RWPE1 (cell line): ENCODE measurements at regions not wholly inside any gene's neighbourhood (a gene's known extent, or its start where the extent isn't known, plus 50 kb on each side); places are given as distances from the start of the nearest gene placed in this dataset.
"Not testable (repeated sequence)": the region's sequence is repeated elsewhere in the genome, so short reads cannot be mapped to it uniquely, and the experiment has no call there.

ENCODE experiments used
- CTCF ChIA-PET: fragments of 350-600 bp; sonication (Branson Sonifier 250); formaldehyde crosslinking; extraction: SDS; loops from one replicate; lab custom pipeline; 2021; lab: Yijun Ruan, JAX
- POLR2A ChIA-PET: fragments of 400-600 bp; formaldehyde crosslinking; extraction: SDS; loops from one replicate; lab custom pipeline; 2020; ENCODE audit warnings: antibody characterized with exemption; ENCODE audit not compliant: low non-redundant PET; lab: Yijun Ruan, JAX
- DNase-seq: peaks from one replicate; pipeline ENCODE4 v3.0.0; 2012; ENCODE audit warnings: low spot score
- H3K27ac ChIP-seq: fragments of 450-650 bp; 2 replicates; pipeline ENCODE4 v1.5.1; 2017
- TF ChIP-seq, protein P1 (sequence below): fragments of 450-650 bp; conservative IDR thresholded peaks from 2 replicates; pipeline ENCODE4 v1.5.1; 2017; ENCODE audit warnings: low read depth, mild to moderate bottlenecking

DNA sequence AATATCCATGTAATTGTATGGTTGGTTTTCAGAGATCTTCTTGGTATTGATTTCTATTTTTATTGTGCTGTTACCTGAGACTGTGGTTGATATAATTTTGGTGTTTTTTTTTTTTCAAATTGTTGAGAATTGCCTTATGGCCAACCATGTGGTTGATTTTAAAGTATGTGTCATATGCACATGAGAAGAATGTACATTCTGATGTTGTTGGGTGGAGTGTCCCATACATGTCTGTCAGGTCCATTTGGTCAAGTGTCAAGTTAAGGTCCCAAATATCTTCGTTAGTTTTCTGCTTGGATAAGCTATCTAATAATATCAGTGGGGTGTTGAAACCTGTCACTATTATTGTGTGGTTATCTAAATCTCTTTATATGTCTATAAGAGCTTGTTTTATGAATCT, 160.0 kb upstream of the ITGA1 start:
- H3K27ac ChIP-seq = no peak overlapping the region
- ChIA-PET CTCF (interaction anchor here (0.7 kb wide), 1 partner anchor 358 kb away, joined by 3 read pairs; no protein-coding TSS in a partner anchor), POLR2A (no interaction called here)
- TF ChIP-seq, protein P1, sequence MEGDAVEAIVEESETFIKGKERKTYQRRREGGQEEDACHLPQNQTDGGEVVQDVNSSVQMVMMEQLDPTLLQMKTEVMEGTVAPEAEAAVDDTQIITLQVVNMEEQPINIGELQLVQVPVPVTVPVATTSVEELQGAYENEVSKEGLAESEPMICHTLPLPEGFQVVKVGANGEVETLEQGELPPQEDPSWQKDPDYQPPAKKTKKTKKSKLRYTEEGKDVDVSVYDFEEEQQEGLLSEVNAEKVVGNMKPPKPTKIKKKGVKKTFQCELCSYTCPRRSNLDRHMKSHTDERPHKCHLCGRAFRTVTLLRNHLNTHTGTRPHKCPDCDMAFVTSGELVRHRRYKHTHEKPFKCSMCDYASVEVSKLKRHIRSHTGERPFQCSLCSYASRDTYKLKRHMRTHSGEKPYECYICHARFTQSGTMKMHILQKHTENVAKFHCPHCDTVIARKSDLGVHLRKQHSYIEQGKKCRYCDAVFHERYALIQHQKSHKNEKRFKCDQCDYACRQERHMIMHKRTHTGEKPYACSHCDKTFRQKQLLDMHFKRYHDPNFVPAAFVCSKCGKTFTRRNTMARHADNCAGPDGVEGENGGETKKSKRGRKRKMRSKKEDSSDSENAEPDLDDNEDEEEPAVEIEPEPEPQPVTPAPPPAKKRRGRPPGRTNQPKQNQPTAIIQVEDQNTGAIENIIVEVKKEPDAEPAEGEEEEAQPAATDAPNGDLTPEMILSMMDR = no peak
- no peak for DNase-seq

DNA sequence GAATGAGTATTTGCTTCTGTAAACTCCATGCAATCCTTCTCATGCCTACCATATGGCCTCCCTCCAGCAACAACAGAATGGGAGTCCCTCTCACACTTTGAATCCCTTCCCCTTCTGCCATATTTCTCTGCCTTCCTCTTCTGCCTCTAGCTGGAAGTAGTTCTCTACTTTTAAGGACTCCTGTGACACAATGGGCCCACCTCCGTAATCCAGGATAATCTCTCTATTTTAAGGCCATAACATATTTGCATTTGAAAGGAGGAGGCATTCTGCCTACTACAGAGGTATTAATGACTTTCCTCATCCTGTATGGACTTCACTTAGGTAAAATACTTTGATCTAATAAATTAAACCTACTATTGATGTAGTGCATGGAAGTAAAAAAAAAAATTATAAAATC, 155.4 kb upstream of the ITGA1 start:
- CTCF ChIA-PET = no interaction called here
- POLR2A ChIA-PET = no interaction called here
- TF ChIP-seq, protein P1 = no peak
- H3K27ac ChIP-seq = no peak overlapping the region
- DNase-seq = no peak

- DNase-seq, H3K27ac ChIP-seq, CTCF ChIA-PET, POLR2A ChIA-PET: not testable (repeated sequence)
Observed at GRCh38 chr5:52634171-52634570, 153.5 kb upstream of the ITGA1 start.

DNA sequence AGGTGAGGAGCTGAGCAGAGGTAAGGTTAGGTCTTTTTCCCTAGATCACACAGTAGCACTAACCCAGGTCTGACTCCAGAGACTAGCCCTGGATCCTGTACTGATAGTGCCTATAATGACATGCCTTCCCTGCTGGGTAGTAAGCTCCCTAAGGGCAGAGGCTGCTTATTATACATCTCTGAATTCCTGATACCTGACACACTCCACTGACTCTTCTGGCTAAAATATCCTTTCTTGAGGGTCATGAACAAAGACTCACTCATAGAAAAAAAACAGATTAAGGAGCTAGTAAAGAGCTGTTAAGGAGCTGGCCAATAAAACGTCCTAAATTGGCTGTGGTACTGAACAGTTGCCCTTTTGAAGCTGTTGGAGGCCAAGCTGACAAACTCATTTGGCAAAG, 149.0 kb upstream of the ITGA1 start:
- no peak overlapping the region for H3K27ac ChIP-seq
- ChIA-PET POLR2A (no interaction called here), CTCF (no interaction called here)
- no peak for DNase-seq
- TF ChIP-seq, protein P1 = no peak

GRCh38 chr5:52648726-52649125, 139.0 kb upstream of the ITGA1 start:
- no peak overlapping the region for H3K27ac ChIP-seq
- ChIA-PET POLR2A (no interaction called here), CTCF (interaction anchor here (0.6 kb wide), 1 partner anchor 1656 kb away, joined by 6 read pairs; no protein-coding TSS in a partner anchor)
- TF ChIP-seq, protein P1 = no peak
- DNase-seq = no peak

DNA sequence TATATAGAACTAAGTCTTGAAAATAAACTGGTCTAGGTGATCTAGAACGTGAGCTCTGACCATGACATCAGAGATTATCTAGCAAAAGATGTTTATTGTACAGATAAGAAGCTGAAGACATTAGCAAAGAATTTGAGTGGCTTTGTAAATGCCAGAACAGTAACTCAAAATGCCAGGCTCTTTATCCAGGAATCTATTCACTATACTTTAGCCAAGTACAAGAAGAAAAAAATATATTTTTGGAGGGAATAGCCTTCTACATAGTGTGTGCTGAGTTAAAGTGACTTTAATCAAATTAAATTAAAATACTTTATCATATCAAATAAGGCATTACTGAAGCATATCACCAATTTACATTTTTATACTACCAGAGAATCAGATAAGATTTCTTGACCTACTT, 132.6 kb upstream of the ITGA1 start:
- CTCF ChIA-PET = interaction anchor here (0.6 kb wide), 1 partner anchor 100 kb away, joined by 5 read pairs; no protein-coding TSS in a partner anchor
- POLR2A ChIA-PET = no interaction called here
- no peak overlapping the region for H3K27ac ChIP-seq
- no peak for DNase-seq
- TF ChIP-seq, protein P1 = no peak

GRCh38 chr5:52656569-52657246, 131.0 kb upstream of the ITGA1 start:
- ChIA-PET POLR2A (no interaction called here), CTCF (interaction anchor here (0.6 to 0.7 kb wide), 3 partner anchors 302 to 1250 kb away, joined by 3 to 4 read pairs (median 4); no protein-coding TSS in a partner anchor)
- DNase-seq = no peak
- TF ChIP-seq, protein P1 = no peak
- H3K27ac ChIP-seq = no peak overlapping the region
